HG02981 (cell line): ENCODE measurements at regions not wholly inside any gene's neighbourhood (a gene's known extent, or its start where the extent isn't known, plus 50 kb on each side); places are given as distances from the start of the nearest gene placed in this dataset.

Experiments used
- ATAC-seq: cut with Tn5 transposase; IDR thresholded peaks from one replicate; pipeline ENCODE4 v1.9.1; 2021; ENCODE audit warnings: mild to moderate bottlenecking, moderate library complexity; ENCODE audit not compliant: unreplicated experiment

DNA sequence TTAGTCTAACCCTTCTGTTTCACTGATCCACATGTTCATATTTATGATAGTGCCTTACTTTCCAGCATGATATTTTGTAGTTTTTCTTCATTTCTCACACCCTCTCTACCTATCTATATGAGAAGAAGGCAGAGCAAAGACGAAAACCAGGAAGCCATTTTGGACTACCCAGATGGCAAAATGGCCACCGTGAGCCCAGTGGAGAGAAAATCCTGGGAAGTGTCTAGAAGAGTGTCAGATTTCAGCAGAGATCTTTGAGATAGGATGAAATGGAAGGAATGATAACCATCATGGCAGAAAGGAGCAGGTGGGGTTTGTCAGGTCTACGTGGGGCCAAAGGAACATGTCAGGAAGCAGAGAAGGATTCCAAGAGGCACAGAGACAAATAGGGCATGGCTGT lies 84.0 kb upstream of the MYCN start:
- no peak for ATAC-seq

DNA sequence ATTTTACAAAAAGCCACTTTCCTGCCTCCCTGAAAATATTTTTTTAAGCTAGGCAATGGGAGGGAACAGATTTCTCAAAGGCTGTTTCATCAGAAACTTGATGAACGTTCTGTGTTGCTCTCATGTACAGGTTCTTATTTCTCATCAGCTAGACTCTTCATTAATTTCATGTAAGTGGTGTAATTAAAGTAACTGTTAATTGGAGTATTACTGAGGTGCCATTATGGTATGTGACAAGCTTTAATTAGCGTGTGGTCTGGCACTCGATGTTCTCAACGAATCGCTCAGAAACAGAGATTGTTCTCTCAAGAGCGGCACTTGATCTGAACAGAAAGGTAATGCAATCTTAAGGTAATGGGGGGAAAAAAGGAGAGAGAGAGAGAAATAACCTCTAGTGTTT lies 81.9 kb upstream of the MYCN start:
- ATAC-seq = no peak

DNA sequence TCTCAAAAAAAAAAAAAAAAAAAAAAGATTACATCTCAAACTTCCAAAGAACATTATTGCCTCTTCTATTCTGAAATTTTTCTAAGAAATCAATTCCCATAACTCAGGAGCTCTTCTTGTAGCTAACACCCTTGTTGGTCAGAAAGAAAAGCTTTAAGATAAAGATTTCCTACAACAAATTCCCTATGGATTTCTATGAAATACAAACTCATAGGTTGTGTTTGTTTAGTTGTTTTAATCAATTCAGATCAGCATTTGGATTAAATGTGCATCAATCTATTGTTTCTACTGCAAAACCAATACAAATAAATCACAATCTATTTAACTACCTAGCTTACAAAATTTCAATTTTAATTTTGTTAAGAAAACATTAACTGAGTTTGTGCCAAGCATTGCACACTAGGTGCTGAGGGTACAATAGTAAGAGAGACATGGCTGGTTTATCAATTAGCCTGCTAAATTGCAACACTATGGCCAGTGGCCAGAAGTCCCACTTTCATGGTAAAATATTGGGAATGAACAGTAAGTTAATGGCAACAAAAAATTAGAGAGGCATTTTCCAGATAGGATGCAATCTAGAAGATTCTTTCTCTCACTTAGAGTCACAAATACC lies 80.2 kb upstream of the MYCN start:
- no peak for ATAC-seq

GRCh38 chr2:15860760-15861159 lies 79.6 kb upstream of the MYCN start:
- ATAC-seq = no peak

- ATAC-seq = no peak
Measured at GRCh38 chr2:15861172-15861822, 79.1 kb upstream of the MYCN start.

- no peak for ATAC-seq
Measured at GRCh38 chr2:15861898-15862297, 78.5 kb upstream of the MYCN start.

- no peak for ATAC-seq
Measured at GRCh38 chr2:15863089-15863488, 77.3 kb upstream of the MYCN start.

DNA sequence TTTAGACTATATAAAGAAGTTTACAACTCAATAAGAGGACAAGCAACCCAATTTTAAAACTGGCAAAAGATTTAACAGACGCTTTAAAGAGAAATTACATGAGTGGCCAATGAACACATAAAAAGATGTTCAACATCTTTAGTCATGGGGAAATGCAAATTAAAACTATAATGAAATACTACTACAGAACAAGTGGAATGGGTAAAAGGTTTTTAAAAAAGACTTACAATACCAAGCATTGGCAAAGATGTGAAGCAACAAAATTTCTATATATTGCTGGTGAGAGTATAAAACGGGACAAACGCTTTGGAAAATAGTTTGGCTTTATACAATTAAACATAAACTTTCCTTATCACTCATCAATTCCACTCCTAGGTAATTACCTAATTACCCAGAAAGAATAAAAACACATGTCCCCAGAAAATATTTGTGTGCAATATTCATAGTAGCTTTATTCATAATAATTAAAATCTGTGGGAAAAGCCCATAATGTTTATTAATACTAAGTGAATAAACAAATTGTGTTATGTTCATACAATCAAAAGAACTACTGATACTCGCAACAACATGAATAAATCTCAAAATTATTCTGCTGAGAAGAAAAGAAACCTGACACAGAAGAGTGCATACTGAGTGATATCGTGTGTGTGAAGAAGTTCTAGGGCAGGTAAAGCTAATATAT lies 76.7 kb upstream of the MYCN start:
- no peak for ATAC-seq

- no peak for ATAC-seq
Measured at GRCh38 chr2:15864176-15864769, 76.1 kb upstream of the MYCN start.

GRCh38 chr2:15865923-15866322 lies 74.4 kb upstream of the MYCN start:
- ATAC-seq = no peak

- no peak for ATAC-seq
Measured at GRCh38 chr2:15866563-15867193, 73.7 kb upstream of the MYCN start.

DNA sequence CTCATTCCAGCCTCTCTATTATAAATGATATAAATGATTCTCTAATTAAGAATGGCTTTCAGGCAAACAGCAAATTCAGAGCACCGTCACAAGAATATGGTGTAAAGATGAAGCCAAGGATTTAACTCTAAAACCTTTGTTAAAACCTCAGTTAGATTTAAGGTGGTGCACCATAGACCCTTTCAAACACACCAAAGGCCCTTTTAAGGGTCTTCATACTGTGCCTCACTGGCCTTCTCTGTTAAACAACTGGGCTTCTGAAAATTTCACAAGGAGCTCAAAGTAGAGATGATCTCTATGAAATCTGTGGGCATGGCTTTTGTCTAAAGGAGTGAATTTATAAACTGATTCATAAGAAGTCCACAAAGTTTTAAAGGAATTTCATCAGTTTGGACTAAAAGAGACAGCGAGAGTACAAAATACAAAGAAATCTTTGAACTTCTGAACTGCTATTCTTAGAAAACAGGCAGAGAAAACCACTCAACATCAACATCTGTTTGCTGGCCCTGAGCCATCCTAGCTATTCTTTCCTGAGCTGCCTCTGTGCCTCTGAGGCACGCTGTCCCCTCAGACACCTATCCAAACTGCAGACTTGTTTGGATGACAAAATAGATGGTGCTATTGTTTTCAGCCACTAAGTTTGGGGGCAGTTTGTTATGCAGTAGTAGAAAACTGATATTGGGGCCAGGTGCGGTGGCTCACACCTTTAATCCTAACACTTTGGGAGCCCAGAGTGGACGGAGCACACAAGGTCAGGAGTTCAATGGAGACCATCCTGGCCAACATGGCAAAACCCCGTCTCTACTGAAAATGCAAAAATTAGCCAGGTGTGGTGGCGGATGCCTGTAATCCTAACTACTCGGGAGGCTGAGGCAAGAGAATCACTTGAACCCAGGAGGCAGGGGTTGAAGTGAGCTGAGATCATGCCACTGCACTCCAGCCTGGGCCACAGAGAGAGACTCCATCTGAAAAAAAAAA lies 72.9 kb upstream of the MYCN start:
- ATAC-seq = no peak

DNA sequence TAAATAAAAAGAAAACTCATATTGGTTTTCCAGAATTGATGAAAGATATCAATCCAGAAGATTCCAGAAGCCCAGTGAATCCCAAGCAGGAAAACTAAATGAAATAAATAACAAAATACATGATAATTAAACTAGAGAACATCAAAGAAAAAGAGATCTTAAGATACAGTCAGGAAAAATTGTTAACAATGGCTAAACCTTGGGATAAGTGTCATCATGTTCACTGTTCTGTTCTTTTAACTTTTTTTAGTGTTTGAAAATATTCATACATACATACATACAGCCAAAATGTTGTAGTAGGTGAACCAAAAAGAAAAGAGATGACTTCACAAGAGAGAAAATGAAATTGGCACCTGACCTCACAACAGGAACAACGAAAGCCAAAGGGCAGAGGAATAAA lies 72.2 kb upstream of the MYCN start:
- no peak for ATAC-seq

DNA sequence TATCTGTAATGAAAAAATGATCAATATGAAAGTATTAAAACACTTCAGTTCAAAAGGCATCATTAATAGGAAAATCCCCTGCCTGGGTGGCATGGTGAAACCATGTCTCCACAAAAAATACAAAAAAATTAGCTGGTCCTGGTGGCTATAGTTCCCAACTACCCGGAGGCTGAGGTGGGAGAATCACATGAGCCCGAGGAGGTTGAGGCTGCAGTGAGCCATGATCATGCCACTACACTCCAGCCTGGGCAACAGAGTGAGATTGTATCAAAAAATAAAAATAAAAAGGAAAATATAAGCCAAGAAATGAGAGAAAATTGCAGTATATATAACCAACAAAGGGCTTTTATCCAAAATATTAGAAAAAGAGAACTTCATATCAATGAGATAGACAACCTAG lies 71.6 kb upstream of the MYCN start:
- no peak for ATAC-seq

- ATAC-seq = no peak
Measured at GRCh38 chr2:15869396-15869795, 71.0 kb upstream of the MYCN start.

- ATAC-seq = no peak
Measured at GRCh38 chr2:15869871-15870270, 70.5 kb upstream of the MYCN start.

- no peak for ATAC-seq
Measured at GRCh38 chr2:15870565-15870964, 69.8 kb upstream of the MYCN start.

DNA sequence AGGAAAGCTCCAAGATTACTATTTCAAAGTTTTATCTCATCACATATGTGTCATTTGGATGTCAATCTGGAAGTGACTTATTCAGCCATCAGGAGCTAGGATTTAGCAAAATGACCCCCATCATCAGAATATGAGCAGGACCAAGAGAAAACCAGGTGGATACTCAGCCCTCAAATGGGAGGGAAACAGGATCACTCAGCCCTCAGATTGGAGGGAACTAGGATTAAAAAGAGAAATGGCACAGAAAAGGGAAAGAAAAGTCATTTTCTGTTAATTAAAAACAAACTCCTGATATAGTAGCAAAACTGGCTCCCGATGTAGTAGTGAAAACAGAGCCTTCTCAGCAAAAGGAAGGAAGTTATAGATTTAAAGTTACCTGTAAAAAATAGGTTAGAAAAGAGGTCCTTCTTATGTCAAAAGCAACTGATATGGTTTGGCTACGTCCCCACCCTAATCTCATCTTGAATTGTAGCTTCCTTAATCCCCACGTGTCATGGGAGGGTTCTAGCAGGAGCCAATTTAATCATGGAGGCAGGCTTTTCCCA lies 69.0 kb upstream of the MYCN start:
- ATAC-seq = no peak

DNA sequence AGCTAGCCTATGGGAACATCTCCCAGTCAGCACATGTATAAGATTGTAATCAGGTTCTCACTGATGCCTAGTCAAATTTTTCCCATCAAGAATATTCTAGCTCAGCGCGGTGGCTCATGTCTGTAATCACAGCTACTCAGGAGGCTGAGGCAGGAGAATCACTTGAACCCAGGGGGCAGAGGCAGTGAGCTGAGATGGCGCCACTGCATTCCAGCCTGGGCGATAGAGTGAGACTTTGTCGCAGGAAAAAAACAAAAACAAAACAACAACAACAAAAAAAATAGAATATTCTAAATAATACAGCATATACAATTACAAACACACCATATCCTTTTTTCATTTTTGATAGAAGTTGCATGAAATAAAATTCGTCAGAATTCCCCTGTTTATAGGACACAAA lies 67.5 kb upstream of the MYCN start:
- ATAC-seq = no peak

DNA sequence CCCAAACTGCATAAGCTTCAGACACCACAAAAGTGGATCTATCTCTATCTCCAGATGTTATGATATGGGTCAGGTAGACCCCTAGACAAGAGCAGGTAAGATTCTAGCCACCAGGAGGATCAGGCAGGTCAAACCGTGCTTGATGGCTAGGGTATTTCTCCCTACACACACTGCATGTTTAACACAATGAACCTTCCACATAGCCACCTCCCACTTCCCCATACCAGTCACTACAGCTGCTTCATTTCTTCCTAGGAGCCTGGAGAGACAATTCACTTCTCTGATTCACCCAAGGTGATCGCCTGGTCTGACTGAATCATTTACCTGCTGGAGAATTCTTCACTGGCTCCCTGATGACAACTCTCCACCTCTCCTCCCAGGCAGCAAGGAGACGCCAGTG lies 66.0 kb upstream of the MYCN start:
- ATAC-seq = no peak
